ENCODE measurements at regions not wholly inside any gene's neighbourhood (a gene's known extent, or its start where the extent isn't known, plus 50 kb on each side); places are given as distances from the start of the nearest gene placed in this dataset.

DNA sequence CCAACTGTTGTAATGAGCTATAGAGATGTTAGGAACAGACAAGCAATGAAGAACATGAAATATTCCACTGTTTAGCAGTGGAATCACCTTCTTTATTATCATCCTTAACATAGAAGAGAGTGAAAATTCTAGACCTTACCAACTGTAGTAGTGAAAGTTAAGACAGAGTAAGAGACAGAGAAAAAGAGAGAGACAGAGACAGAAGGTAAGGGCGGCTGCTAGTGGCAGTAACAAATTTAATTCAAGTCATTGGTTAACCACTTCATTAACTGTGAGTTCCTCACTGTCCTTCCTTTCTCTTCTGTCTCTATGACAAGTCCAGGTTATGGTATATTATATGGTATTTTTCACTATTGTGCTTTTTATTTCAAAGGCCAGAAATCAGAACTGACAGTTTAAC, 355.7 kb upstream of the ESRRG start:
- TF ChIP-seq, protein P1, sequence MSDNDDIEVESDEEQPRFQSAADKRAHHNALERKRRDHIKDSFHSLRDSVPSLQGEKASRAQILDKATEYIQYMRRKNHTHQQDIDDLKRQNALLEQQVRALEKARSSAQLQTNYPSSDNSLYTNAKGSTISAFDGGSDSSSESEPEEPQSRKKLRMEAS (IDR thresholded peaks at IDR 0.05): no peak
- TF ChIP-seq NFIC (IDR thresholded peaks at IDR 0.05): no peak
- no peak for TF ChIP-seq CEBPB (IDR thresholded peaks at IDR 0.05)
- TF ChIP-seq YY1 (IDR thresholded peaks at IDR 0.05; ENCODE audit: low read depth): no peak
- TF ChIP-seq RAD21 (IDR thresholded peaks at IDR 0.05; ENCODE audit: low read depth): no peak
- TF ChIP-seq TCF12 (IDR thresholded peaks at IDR 0.05; ENCODE audit: low read depth): no peak

DNA sequence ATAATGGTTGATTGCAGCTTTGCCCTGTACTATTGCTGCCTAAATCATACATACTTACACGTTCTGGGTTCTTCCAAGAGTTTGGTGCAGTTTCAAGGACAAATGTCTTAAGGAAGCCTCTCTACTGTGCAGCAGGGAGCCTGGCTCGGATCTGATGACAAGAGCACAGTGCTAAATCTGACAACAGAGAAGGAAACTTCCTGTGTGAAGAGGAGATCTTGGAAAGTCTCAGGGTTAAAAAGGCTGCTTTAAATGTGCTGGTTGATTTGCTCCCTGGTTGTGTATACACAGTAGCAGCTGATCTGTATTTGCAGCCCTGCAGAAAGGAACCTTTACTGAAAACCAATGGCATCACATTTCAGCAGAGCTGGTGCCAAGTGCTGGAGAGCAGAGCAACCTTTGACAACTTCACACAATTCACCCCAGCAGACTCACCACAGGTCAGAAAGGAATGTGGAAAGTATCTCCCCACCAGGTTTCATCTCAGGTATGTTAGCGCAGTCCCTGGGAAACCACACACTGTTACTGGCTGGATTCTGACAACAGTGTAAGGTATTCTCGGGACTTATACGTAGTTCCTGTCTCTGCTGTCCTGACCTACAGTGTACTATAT, 355.0 kb upstream of the ESRRG start:
- TF ChIP-seq NFIC (IDR thresholded peaks at IDR 0.05) (no peak), EP300 (IDR thresholded peaks at IDR 0.05; ENCODE audit: borderline replicate concordance) (no peak), CREB1 (IDR thresholded peaks at IDR 0.05; ENCODE audit: low read depth) (no peak), TAF1 (IDR thresholded peaks at IDR 0.05; ENCODE audit: low read depth) (no peak), YY1 (IDR thresholded peaks at IDR 0.05; ENCODE audit: low read depth) (no peak), CEBPB (IDR thresholded peaks at IDR 0.05) (no peak), TEAD4 (IDR thresholded peaks at IDR 0.05) (no peak), TCF12 (IDR thresholded peaks at IDR 0.05; ENCODE audit: low read depth) (no peak), USF1 (IDR thresholded peaks at IDR 0.05) (no peak), EGR1 (IDR thresholded peaks at IDR 0.05) (no peak), FOXM1 (IDR thresholded peaks at IDR 0.05; ENCODE audit: borderline replicate concordance, low read depth) (no peak), REST (IDR thresholded peaks at IDR 0.05; ENCODE audit: low read depth) (no peak), RAD21 (IDR thresholded peaks at IDR 0.05; ENCODE audit: low read depth) (no peak), ZBTB7A (IDR thresholded peaks at IDR 0.05; ENCODE audit: low read depth) (no peak)
- TF ChIP-seq, protein P1 (IDR thresholded peaks at IDR 0.05): no peak

- TF ChIP-seq RAD21 (IDR thresholded peaks at IDR 0.05; ENCODE audit: low read depth) (no peak), USF1 (IDR thresholded peaks at IDR 0.05) (no peak), YY1 (IDR thresholded peaks at IDR 0.05; ENCODE audit: low read depth) (no peak), ZBTB7A (IDR thresholded peaks at IDR 0.05; ENCODE audit: low read depth) (no peak), TAF1 (IDR thresholded peaks at IDR 0.05; ENCODE audit: low read depth) (no peak), TCF12 (IDR thresholded peaks at IDR 0.05; ENCODE audit: low read depth) (no peak), FOXM1 (IDR thresholded peaks at IDR 0.05; ENCODE audit: borderline replicate concordance, low read depth) (no peak)
Measured at GRCh38 chr1:217077426-217077825, 354.2 kb upstream of the ESRRG start.

DNA sequence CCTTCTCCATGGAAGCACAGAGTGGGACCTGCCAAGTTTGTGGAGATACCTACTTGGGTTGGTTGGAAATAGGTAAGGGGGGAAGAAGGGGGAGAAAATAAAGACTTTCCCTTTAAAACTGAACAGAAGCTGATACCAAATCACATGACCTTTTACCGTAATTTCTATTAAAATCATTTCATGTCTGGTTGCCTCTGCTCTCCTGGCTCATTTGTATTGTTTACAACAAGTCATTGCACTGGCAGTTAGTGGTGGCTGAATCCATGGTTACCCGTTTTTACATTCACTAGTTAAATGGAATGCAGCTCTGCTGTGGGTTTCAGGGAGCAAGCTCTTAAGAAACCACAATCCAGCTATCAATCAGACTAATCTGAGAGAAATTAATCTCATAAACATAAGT, 353.7 kb upstream of the ESRRG start:
- TF ChIP-seq FOXM1 (IDR thresholded peaks at IDR 0.05; ENCODE audit: borderline replicate concordance, low read depth) (no peak), CREB1 (IDR thresholded peaks at IDR 0.05; ENCODE audit: low read depth) (no peak), ZBTB7A (IDR thresholded peaks at IDR 0.05; ENCODE audit: low read depth) (no peak), REST (IDR thresholded peaks at IDR 0.05; ENCODE audit: low read depth) (no peak), RAD21 (IDR thresholded peaks at IDR 0.05; ENCODE audit: low read depth) (no peak), EP300 (IDR thresholded peaks at IDR 0.05; ENCODE audit: borderline replicate concordance) (no peak), USF1 (IDR thresholded peaks at IDR 0.05) (no peak), NFIC (IDR thresholded peaks at IDR 0.05) (no peak), CEBPB (IDR thresholded peaks at IDR 0.05) (no peak), TEAD4 (IDR thresholded peaks at IDR 0.05) (no peak), TAF1 (IDR thresholded peaks at IDR 0.05; ENCODE audit: low read depth) (no peak), TCF12 (IDR thresholded peaks at IDR 0.05; ENCODE audit: low read depth) (no peak), EGR1 (IDR thresholded peaks at IDR 0.05) (no peak), YY1 (IDR thresholded peaks at IDR 0.05; ENCODE audit: low read depth) (no peak)
- TF ChIP-seq, protein P1 (IDR thresholded peaks at IDR 0.05): no peak

GRCh38 chr1:217072926-217073325, 349.7 kb upstream of the ESRRG start:
- TF ChIP-seq ZBTB7A (IDR thresholded peaks at IDR 0.05; ENCODE audit: low read depth) (no peak), YY1 (IDR thresholded peaks at IDR 0.05; ENCODE audit: low read depth) (no peak), CEBPB (IDR thresholded peaks at IDR 0.05) (no peak), REST (IDR thresholded peaks at IDR 0.05; ENCODE audit: low read depth) (no peak), CREB1 (IDR thresholded peaks at IDR 0.05; ENCODE audit: low read depth) (no peak), RAD21 (IDR thresholded peaks at IDR 0.05; ENCODE audit: low read depth) (no peak), TEAD4 (IDR thresholded peaks at IDR 0.05) (no peak), EP300 (IDR thresholded peaks at IDR 0.05; ENCODE audit: borderline replicate concordance) (no peak), USF1 (IDR thresholded peaks at IDR 0.05) (no peak), TAF1 (IDR thresholded peaks at IDR 0.05; ENCODE audit: low read depth) (no peak), EGR1 (IDR thresholded peaks at IDR 0.05) (no peak), TCF12 (IDR thresholded peaks at IDR 0.05; ENCODE audit: low read depth) (no peak), FOXM1 (IDR thresholded peaks at IDR 0.05; ENCODE audit: borderline replicate concordance, low read depth) (no peak), NFIC (IDR thresholded peaks at IDR 0.05) (no peak)
- TF ChIP-seq, protein P1 (IDR thresholded peaks at IDR 0.05): no peak
